Liver (tissue), 3 donors: ENCODE measurements at regions not wholly inside any gene's neighbourhood (a gene's known extent, or its start where the extent isn't known, plus 50 kb on each side); places are given as distances from the start of the nearest gene placed in this dataset.

Source experiments
- ATF3 ChIP-seq: IDR thresholded peaks from 2 replicates; pipeline ENCODE4 v1.6.1; 2016; ENCODE audit warnings: antibody characterized with exemption
- CTCF ChIP-seq: fragments of 150-350 bp; IDR thresholded peaks from 2 replicates; pipeline ENCODE4 v1.5.1; 2017; ENCODE audit warnings: improper control_type of control experiment, low read depth, low read length; ENCODE audit not compliant: missing input control
- JUND ChIP-seq, 2 donors: IDR thresholded peaks; 2 replicates each; pipeline ENCODE4 v1.6.1; 2016; ENCODE audit warnings: antibody characterized with exemption in 2 of 2
- NR2F2 ChIP-seq: IDR thresholded peaks from 2 replicates; pipeline ENCODE4 v1.6.1; 2016; ENCODE audit warnings: antibody characterized with exemption
- donor health status: healthy.
- donor health status: healthy.

GRCh38 chr5:133736512-133736911, 124.2 kb upstream of the FSTL4 start:
- TF ChIP-seq NR2F2 (no peak), ATF3 (no peak), CTCF (no peak), JUND (IDR thresholded peaks at IDR 0.05) (no peak)
